GM12872 (cell line): ENCODE measurements at regions not wholly inside any gene's neighbourhood (a gene's known extent, or its start where the extent isn't known, plus 50 kb on each side); places are given as distances from the start of the nearest gene placed in this dataset.

Source experiments
- CTCF ChIP-seq: IDR thresholded peaks from 3 replicates; pipeline ENCODE4 v1.5.1; 2011; ENCODE audit warnings: low read depth, mild to moderate bottlenecking, low read length, moderate library complexity; ENCODE audit not compliant: insufficient read depth

- TF ChIP-seq CTCF: no peak
These were observed 313.1 kb upstream of the IRS4 start for GRCh38 chrX:109049416-109049815.

GRCh38 chrX:109040057-109040456 lies 303.7 kb upstream of the IRS4 start:
- TF ChIP-seq CTCF: no peak

DNA sequence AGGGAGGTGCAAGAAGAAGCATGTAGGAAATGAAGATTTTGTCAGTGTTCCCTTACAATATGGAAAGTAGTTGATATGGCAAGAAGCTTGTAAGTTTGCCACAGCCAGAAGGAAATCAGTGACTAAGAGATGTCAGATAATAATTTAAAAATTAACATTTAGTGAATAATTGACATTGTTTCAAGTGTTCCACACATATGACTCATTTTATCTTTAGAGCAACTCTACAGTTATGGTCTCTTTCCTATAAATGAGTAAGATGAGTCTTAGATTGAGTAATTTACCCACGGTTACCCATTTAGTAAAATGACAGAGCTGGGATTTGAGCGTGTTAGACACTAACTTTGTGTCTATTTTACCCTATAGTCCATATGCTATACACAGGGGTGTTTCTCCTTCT lies 300.3 kb upstream of the IRS4 start:
- no peak for TF ChIP-seq CTCF

- no peak for TF ChIP-seq CTCF
These were observed 257.5 kb upstream of the IRS4 start for GRCh38 chrX:108993909-108994308.

GRCh38 chrX:108947205-108947604 lies 210.8 kb upstream of the IRS4 start:
- no peak for TF ChIP-seq CTCF

DNA sequence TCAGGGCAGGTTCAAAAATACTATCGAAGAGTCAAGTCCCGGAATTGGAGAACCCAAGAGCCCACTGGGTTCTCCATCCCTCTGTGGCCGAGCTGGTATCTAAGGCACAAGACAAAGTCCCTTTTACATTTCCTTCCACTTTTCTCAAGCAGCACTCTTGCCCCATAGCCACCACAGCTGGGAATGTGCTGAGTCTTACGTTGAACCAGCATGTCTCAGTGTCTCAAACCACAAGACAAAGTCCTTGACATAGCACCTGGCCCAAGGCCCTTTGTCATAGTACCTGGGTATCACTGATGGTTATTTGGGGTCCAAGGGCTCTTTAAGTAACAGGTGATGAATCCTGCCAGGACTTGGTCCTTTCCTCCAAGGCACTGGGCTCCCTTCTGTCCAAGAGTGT lies 210.2 kb upstream of the IRS4 start:
- TF ChIP-seq CTCF: no peak

DNA sequence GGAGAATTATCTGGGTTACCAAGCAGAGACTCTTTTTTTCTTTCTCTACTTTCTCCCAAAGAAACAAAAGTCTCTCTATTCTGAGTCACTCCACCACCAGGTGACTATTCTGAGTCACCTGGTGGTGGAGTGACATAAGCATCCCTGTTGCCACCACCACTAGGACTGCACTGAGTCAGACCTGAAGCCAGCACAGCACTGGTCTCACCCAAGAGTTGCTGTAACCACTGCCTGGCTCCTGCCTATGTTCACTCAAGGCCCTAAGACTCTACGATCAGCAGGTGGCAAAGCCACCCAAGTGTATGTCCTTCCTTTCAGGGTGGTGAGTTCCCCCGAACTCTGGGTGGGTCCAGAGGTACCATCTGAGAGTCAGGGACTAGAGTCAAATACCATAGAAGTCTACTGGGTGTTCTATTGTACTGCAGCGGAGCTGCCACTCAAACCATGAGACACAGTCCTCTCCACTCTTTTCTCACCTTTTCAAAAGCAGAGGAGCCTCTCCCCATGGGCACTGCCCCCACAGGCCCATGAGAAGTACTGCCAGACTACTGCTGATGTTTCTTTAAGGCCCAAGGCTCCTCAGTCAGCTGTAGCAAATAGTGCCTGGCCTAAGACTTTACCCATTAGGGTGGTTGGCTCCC lies 209.6 kb upstream of the IRS4 start:
- no peak for TF ChIP-seq CTCF
